Loucy (cell line): ENCODE measurements at regions not wholly inside any gene's neighbourhood (a gene's known extent, or its start where the extent isn't known, plus 50 kb on each side); places are given as distances from the start of the nearest gene placed in this dataset.

Experiments
- EZH2phosphoT487 ChIP-seq: fragments of 200-600 bp; IDR thresholded peaks from 2 replicates; pipeline ENCODE4 v1.6.1; 2018; ENCODE audit warnings: antibody characterized with exemption, mild to moderate bottlenecking, moderate library complexity, borderline replicate concordance
- TF ChIP-seq, protein P1 (sequence below): fragments of 200-600 bp; sonication (generic); conservative IDR thresholded peaks from 2 replicates; pipeline ENCODE4 v1.5.1; 2014; ENCODE audit warnings: mild to moderate bottlenecking, antibody characterized with exemption, low read length

DNA sequence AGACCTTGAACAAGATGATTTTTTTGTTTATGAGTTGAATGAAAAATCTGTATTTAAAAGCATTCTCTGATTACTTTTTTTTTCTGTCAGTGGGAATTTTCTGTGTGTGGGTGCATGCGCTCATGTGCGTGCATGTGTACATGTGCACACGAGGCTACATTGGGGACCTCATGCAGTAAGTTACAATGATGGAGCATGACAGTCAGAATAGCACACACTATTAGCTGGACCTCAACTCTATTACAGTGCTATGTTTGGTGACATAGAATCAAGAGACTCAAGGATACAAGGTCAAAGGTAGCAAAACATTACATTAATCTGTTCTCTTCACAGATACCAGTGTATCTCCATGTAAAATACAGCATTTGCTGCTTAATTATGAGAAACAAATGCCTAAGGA lies 276.8 kb upstream of the FIGN start:
- TF ChIP-seq, protein P1, sequence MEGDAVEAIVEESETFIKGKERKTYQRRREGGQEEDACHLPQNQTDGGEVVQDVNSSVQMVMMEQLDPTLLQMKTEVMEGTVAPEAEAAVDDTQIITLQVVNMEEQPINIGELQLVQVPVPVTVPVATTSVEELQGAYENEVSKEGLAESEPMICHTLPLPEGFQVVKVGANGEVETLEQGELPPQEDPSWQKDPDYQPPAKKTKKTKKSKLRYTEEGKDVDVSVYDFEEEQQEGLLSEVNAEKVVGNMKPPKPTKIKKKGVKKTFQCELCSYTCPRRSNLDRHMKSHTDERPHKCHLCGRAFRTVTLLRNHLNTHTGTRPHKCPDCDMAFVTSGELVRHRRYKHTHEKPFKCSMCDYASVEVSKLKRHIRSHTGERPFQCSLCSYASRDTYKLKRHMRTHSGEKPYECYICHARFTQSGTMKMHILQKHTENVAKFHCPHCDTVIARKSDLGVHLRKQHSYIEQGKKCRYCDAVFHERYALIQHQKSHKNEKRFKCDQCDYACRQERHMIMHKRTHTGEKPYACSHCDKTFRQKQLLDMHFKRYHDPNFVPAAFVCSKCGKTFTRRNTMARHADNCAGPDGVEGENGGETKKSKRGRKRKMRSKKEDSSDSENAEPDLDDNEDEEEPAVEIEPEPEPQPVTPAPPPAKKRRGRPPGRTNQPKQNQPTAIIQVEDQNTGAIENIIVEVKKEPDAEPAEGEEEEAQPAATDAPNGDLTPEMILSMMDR, result no peak
- TF ChIP-seq EZH2phosphoT487, result no peak
